IMR-90 (cell line): ENCODE measurements at regions not wholly inside any gene's neighbourhood (a gene's known extent, or its start where the extent isn't known, plus 50 kb on each side); places are given as distances from the start of the nearest gene placed in this dataset.

Experiments used
- BHLHE40 ChIP-seq: fragments of 150-350 bp; IDR thresholded peaks from 2 replicates; pipeline ENCODE4 v1.6.1; 2016; ENCODE audit warnings: mild to moderate bottlenecking, low read depth, low read length
- CEBPB ChIP-seq: IDR thresholded peaks from 2 replicates; pipeline ENCODE4 v1.6.1; 2012; ENCODE audit warnings: low read depth, low read length, improper control_type of control experiment
- FOS ChIP-seq: fragments of 150-350 bp; IDR thresholded peaks from 2 replicates; pipeline ENCODE4 v1.6.1; 2016; ENCODE audit warnings: low read depth, low read length
- MAFK ChIP-seq: IDR thresholded peaks from 2 replicates; pipeline ENCODE4 v1.6.1; 2012; ENCODE audit warnings: low read depth, low read length, improper control_type of control experiment
- MXI1 ChIP-seq: IDR thresholded peaks from 2 replicates; pipeline ENCODE4 v1.6.1; 2012; ENCODE audit warnings: low read depth, mild to moderate bottlenecking, low read length, moderate library complexity, borderline replicate concordance
- POLR2A ChIP-seq: IDR thresholded peaks from 2 replicates; pipeline ENCODE4 v1.6.1; 2012; ENCODE audit warnings: mild to moderate bottlenecking, low read depth, low read length
- RAD21 ChIP-seq: IDR thresholded peaks from 2 replicates; pipeline ENCODE4 v1.6.1; 2012; ENCODE audit warnings: low read length, improper control_type of control experiment
- SMC3 ChIP-seq: fragments of 150-350 bp; IDR thresholded peaks from 2 replicates; pipeline ENCODE4 v1.6.1; 2016; ENCODE audit warnings: low read depth, mild to moderate bottlenecking, antibody characterized with exemption, low read length, moderate library complexity
- USF2 ChIP-seq: fragments of 150-350 bp; IDR thresholded peaks from 2 replicates; pipeline ENCODE4 v1.6.1; 2017; ENCODE audit warnings: mild to moderate bottlenecking, antibody characterized with exemption, low read length, low read depth
- TF ChIP-seq, protein P1 (sequence below): conservative IDR thresholded peaks from 2 replicates; pipeline ENCODE4 v1.5.1; 2012; ENCODE audit warnings: mild to moderate bottlenecking, low read depth, low read length, improper control_type of control experiment

GRCh38 chr6:106025655-106026054, 60.5 kb upstream of the PRDM1 start:
- no peak for TF ChIP-seq POLR2A
- TF ChIP-seq, protein P1, sequence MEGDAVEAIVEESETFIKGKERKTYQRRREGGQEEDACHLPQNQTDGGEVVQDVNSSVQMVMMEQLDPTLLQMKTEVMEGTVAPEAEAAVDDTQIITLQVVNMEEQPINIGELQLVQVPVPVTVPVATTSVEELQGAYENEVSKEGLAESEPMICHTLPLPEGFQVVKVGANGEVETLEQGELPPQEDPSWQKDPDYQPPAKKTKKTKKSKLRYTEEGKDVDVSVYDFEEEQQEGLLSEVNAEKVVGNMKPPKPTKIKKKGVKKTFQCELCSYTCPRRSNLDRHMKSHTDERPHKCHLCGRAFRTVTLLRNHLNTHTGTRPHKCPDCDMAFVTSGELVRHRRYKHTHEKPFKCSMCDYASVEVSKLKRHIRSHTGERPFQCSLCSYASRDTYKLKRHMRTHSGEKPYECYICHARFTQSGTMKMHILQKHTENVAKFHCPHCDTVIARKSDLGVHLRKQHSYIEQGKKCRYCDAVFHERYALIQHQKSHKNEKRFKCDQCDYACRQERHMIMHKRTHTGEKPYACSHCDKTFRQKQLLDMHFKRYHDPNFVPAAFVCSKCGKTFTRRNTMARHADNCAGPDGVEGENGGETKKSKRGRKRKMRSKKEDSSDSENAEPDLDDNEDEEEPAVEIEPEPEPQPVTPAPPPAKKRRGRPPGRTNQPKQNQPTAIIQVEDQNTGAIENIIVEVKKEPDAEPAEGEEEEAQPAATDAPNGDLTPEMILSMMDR = no peak
- TF ChIP-seq CEBPB = peak; percentile 59; the same call in 1 of the 2 replicates
- peak; percentile 80 for TF ChIP-seq FOS
- no peak for TF ChIP-seq MXI1
- no peak for TF ChIP-seq RAD21
- no peak for TF ChIP-seq SMC3
- TF ChIP-seq BHLHE40 = no peak
- TF ChIP-seq MAFK = peak; percentile 59; the same call in 1 of the 2 replicates
- TF ChIP-seq USF2 = no peak
